ENCODE measurements at regions not wholly inside any gene's neighbourhood (a gene's known extent, or its start where the extent isn't known, plus 50 kb on each side); places are given as distances from the start of the nearest gene placed in this dataset.

DNA sequence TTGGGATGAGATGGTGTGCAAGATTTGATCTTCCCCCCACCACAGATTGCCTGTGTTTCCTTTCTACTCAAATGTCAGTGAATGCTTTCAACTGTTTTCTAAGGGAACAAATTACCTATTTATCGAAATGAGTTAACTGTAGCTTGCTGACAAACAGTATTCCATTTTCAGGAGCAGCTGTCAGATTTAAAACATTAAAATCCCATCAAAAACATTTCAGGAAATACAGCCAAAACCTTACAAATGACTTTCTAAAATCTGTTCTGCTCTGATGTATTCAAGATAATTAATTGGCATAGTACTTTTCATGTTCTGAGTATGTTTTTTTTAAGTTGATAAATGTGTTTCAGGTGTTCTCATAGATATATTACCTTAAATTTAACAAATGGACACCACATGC lies 158.0 kb upstream of the DMRTA1 start:
- no peak for DNase-seq

DNA sequence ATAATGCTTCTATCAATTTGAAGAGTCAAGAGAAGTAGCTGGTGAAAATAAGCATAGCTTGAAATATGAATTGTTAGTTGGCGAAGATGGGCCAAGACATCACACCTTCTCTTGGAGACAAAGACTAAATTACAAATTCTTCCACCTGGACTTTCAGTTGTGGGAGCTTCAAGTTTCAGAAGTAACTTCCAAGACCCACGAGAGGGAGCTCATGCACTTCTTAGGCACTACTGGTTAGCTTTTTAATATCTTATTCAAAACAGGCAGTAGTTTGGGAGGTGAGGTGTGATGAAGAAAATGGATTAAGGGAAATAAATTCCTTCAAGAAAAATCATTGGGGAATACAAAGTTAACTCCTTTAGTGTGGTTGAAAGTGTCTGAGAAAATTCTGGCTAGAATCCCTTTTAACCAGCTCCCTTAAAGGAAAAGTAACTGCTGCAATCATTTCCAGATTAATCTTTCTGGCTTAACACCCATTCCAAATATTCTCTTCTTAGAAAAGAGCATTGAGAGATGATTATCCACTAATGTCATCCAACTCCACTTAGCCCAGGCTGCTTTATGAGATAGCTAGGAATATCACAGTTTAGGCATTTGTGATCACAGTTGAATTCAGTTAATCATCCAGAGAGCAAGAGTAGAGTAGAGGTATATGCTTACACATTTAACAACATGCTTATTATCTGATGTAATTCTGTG lies 139.5 kb upstream of the DMRTA1 start:
- peak; percentile 7 for DNase-seq

DNA sequence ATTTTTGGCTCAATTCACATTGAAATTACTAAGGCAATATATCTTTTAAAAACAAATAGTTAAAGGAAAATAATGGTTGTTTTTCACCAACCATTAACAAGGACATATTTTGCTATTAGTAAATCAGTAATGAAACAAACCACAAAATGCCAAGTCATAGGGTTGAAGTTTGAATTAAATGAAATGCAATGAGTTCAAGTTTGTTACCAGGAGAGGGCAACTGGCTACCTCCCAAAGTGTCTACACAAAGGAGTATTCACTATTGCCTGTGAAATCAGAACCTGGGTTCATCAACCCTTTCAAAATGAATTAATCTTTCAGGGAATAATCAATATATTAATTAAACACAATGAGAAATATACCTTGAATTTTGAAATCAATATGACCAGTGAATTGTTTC lies 138.4 kb upstream of the DMRTA1 start:
- no peak for DNase-seq

DNA sequence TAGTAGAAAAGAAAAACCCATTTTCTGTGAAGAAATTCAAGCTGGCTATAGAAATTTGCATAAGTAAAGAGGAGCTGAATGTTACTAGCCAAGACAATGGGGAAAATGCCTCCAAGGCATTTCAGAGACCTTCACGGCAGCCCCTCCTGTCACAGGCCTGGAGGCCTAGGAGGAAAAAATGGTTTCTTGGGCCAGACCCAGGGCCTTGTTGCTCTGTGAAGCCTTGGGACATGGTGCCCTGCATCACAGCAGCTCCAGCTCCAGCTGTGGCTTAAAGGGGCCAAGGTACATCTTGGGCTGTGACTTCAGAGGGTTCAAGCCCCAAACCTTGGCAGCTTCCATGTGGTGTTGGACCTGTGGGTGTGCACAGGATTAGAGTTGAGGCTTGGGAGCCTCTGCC lies 130.0 kb upstream of the DMRTA1 start:
- DNase-seq, result no peak

DNA sequence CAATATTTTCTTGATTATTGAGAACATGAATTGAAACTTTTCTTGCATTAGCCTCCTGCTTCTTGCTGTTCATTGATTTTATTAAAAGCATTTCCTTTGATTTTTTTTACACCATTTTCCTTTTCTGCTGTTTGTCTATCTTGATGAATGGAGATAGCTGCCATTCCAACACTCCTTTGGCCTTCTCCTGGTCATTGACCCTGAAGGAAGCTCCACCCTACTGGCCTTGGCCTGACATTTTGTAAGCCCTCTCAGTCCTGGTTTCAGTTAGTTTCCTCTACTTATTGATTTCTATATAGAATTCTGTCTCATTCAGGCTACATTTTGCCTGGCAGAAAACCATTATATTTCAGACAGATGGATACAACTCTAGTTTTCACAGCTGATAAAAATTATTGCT lies 115.1 kb upstream of the DMRTA1 start:
- DNase-seq, result no peak

DNA sequence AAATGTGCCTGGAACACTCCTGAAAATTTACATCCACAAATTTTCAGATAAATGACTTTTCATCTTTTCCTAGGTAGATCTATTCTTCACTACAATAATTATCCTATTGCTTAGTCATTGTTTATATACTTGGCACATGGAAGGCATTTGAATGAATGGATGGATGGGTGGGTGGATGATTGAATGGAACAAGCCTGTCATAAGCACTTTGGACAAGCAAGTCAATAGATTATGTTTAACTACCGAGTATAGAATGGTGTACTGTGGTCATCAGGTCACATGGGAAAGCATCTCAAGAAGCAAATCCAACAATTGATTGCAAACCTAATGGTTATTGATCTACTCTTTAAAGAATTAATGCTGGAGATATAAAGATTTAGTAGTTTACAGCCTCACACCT lies 114.4 kb upstream of the DMRTA1 start:
- DNase-seq, result no peak

DNA sequence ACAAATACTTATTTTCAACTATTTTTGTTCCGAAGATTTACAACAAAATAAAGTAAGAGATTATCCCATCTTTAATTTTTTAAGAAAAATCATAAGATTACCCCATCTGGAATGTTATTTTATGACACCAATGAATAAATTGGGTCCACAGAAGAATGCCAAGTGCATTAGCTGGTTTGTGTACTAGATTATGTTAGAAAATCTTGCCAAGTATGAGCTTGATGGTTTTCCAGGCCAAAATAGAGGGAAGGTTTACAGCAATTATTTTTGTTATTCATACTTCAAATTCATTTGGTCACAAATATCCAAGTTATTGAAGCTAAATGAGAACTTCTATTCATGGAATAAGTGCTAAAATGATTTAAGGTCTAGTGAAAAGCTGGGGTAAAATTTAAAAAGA lies 109.4 kb upstream of the DMRTA1 start:
- DNase-seq, result no peak

DNA sequence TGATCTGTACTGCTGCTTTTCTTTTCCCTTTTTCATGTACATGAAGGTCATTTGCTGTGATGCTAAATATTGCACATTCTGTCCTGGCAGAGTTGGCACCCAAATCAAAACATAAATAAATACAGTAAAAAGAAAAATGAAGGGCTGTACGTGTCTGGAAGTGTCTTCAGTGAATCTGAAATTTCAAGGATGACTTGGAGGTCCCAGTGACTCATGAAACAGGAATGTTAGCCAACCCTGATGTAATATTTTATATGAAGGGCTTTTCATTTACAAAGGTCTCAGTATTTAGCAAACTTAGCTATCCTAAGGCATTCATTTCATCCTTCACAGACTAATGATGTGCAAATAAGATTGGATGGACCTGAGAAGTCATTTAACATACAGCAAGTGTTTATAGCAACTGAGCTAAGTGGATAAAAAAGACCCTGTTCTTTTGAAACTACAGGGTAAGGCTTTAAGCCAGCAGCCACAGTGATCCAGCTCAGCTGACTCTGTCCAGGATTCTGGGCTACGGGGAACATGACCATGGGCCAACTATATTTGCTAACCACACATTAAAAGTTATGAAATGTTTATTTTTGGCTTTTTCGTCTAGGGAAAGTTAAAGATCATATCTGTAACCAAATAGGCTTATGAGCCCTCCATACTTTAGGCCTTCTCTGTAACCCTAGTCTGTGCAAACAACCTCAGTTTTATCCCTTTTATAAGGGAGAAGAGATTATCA lies 104.0 kb upstream of the DMRTA1 start:
- DNase-seq, result no peak

DNA sequence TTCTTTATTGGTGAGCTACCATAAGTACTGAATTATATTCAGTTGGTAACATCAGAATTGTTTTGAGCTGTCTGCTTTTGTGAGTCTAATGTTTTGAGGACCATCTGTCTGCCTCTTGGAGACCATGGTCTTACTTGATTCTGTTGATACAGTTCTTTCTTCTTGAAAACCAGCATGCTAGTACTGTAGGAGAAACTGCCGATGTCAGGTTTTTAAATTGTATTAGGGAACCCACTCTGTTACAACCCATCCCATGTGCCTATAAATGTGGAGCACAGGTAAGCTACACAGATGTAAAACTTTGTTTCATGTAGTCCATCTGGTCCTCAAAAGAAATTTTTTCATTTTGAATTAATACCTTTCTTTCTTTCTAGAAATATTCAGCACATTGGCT lies 103.4 kb upstream of the DMRTA1 start:
- DNase-seq, result no peak

DNA sequence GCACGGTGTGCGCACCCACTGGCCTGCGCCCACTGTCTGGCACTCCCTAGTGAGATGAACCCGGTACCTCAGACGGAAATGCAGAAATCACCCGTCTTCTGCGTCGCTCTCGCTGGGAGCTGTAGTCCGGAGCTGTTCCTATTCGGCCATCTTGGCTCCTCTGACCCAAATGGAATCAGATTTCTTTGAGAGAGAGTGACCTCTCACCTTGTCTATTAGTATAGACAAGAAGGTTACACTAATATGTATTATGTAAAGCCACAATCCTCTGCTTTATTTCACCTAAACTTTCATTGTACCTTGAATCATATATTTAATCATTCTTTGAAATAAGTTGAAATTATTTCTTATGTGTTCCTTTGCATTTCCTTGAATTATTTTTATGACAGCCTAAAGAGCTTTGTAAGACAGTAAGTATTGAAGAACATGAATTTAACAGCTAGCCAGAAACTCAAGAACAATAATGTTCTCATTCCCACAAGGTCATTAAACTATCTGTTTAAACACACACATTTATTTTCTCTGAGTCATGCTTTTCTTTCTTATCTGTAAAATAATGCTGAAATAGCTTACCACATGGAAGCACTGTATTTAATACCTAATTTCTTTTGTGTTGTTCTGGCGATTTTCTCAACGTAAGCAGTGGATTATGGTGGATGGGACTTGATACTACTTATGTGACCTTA lies 91.8 kb upstream of the DMRTA1 start:
- no peak for DNase-seq

DNA sequence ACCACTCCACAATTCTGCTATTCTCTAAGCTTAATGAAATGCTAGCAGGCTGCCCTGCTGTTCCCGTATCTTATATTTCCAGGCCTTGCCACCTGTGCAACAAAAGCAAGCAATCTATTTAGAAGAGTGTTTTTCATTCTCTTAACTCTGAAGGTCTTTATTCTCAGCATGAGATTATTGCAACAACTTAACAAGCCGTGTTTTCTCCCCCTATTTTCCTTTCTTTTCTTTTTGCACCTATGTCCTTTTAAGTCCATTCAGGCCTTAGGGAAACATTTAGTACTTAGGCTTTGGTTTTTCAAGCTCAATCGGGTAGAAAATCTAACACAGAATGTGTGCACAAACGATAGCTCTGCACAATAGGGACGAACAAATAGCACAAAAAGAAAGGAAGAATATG lies 89.6 kb upstream of the DMRTA1 start:
- DNase-seq, result no peak

DNA sequence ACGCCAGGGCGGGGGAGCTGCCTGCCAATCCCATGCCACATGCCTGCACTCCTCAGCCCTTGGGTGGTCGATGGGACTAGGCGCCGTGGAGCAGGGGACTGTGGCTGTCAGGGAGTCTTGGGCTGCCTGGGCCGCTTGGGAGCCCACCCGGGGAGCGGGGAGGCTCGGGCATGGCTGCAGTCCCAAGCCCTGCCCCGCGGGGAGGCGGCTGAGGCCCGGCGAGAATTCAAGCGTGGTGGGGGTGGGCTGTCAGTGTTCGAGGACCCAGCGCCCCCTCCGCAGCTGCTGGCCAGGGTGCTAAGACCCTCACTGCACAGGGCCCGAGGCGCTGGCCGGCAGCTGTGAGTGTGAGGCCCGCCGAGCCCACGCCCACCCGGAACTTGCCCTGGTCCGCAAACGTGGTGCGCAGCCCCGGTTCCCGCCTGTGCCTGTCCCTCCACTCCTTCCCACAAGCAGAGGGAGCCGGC lies 83.2 kb upstream of the DMRTA1 start:
- DNase-seq, result no peak

DNA sequence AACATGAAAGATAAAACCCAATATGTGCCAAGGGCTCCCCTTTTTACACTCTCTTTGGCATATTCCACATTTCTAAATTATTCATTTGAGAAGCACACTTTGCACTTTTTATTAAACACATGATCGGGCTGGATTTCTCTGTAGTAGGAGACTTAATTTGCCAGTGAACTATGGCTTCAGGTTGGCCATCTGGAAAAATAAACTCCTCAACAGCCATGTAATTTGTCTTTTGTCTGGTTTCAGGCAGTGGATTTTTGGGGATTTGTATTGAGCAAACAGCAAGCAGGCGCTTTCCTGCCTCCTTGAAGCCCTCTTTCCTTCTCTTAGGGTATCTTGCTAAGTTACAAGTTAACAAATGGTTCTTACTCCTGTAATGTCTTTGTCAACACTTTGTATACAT lies 73.0 kb upstream of the DMRTA1 start:
- DNase-seq, result no peak

DNA sequence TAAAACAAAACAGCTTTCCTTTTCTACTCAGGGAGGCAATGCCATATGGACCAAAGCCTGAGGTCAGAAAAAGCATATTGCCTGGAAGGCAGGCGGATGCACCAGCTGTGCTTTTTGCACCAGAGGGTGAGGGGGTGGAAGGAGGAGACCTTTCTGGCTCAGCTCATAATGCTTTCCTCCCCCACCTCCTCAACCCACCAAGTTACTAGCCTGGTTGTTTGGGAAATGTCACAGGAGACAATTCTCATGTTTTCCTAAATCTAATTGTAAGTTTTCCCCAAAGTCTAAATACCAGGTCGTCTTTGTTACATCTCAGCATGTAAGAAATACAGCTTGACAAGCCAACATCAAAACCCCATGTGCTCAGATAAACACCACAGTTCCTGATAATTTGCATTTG lies 72.6 kb upstream of the DMRTA1 start:
- no peak for DNase-seq

DNA sequence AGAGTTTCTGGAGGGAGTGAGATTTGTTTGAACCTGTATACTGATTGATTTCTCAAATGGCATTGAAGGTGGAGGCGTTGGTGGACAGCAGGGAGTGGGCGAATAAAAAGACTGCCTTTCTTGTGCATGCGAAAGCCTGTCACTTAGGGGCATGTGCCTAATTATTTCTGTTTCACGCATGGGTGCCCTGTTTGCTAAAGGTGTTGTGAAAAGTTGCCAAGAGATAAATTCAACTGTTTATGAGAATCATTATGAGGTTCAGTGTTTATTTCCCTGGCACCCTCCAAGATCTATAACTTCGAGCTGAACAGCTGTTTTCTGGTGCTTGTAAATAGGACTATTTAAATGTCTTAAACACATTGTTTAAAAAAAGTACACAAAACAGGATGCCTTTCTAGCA lies 67.4 kb upstream of the DMRTA1 start:
- DNase-seq, result no peak

DNA sequence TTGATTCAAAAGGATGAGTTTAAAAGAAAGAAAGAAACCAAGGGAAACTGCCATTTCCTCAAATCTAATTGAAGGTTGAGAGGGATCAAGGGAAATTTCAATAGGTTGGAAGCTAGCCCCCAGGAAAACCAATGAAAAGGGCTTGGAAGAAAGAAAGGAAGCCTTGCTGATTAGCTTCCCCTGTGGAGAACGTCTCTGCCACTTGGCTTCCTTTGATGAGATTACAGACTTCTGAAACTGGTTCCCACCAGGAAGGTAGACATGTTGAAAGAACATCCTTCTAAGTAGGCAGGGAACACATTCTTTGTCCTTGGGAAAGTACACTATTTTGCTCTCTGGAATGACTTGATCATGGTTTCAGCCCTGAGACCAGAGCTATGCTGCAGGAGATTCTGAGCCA lies 65.5 kb upstream of the DMRTA1 start:
- no peak for DNase-seq

DNA sequence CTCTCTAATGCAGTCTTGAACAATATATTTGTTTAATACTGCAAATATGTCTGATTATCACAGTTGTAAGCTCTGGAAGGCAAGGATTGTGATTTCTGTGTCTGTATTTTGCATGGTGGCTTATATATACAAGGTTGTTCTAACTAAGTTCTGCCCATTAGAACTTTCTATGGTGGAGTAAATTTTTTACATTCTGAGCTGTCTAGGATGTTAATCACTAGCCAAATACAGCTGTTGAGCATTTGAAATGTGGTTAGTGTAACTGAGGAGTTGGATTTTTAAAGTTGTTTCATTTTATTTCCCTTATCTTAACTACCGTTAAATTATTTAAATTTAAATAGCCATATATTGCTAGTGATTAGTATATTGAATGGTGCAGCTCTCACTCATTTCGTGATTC lies 64.3 kb upstream of the DMRTA1 start:
- DNase-seq, result no peak

DNA sequence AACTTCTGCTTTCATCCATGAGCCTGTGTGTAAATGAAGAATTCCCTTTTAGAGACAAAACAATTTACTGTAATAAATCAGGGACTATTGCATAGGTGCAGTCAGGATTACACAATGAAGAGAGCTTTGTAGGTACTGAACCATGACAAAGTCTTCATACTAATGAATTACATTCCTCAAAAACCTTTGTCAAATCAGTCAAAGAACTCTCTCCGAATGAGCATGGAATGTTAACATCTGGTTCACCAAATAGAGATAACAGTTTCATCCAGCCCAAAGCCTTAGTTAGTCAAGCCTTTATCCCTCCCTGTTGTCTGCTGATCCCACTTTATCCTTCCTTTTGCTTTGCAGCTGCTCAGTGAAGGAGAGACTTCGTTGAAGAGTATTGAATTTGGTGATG lies 62.9 kb upstream of the DMRTA1 start:
- DNase-seq, result no peak

DNA sequence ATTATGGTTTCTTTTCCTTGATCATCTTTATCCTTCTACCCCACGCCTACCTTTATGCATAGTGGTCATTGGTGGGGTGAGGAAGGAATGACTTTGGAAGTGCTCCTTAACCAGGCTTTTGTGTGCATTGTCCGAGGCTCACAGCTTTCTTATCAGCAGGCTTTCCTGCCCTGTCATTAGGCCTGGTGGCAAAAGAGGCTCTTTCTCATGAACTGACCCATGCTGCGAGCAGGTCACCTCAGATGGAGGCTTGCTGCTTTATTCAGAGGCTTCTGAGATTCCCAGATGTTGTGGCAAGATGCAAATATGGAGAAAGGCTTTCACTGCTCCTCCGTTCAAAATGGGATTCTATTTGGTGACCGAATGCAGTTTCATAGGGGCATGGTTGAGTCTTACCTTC lies 57.4 kb upstream of the DMRTA1 start:
- DNase-seq, result no peak

DNA sequence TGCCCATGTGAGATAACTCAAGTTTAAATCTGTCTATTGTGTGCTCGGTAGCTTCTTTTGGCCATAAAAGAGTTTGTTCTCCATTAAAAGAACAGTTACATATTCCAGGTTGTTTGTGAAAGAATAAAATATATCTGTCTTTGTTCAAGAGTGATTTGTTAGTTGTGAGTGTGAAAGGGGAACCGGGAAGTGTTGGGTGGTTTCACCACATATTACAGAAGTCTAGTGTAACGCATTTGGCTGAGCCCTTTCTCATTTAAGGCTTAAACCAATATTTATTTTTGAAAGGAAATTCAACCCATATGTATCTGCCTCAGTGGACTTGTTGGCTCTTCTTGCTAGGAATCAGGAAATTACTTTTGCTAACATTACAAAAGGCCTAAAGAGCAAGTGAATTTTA lies 54.1 kb upstream of the DMRTA1 start:
- DNase-seq, result no peak

DNA sequence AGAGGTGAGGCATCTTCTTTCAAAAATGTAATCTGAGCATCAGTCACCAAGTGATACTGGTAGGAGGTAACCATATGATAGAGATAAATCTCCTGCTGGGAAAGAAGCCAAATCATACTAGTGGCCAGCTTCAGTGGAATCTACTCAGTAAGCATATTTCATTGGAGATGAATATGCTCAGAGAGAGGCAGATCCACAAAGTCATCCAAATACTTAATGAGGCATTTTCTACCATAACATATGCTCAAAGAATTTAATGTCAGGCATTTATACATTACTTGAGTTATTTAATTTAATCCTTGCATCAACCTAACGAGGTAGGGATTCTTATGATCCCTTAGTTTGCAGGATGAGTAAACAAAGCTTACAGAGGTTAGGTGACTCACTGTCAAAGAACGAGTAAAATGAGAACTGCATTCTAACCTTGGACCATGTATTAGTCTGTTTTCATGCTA lies 50.9 kb upstream of the DMRTA1 start:
- DNase-seq, result no peak

All from activated CD4-positive, alpha-beta T cell treated with anti-CD3 and anti-CD28 coated beads for 48 hours (primary cell).